Spleen (tissue), 11 donors: ENCODE measurements at regions not wholly inside any gene's neighbourhood (a gene's known extent, or its start where the extent isn't known, plus 50 kb on each side); places are given as distances from the start of the nearest gene placed in this dataset.

Experiments used
- DNase-seq: peaks from one replicate; pipeline ENCODE4 v3.0.0-alpha.2; 2020
- H3K27ac ChIP-seq, 8 donors: fragments of 200-600 bp; sonication (generic) in 7 of 8; 1 replicate in 4 of 8; 2 replicates in 4 of 8; pipeline versions ENCODE4 v1.5.0 to v1.8.0; 2016 to 2021; ENCODE audit warnings: inconsistent platforms in 4 of 8, mild to moderate bottlenecking in 4 of 8, moderate library complexity in 1 of 8
- H3K27me3 ChIP-seq, 7 donors: fragments of 200-600 bp; sonication (generic) in 6 of 7; replicated peaks in 1 of 7; 1 replicate in 4 of 7; 2 replicates in 3 of 7; pipeline versions ENCODE4 v1.5.0 to v1.8.0; 2016 to 2021; ENCODE audit warnings: inconsistent platforms in 3 of 7, mild to moderate bottlenecking in 1 of 7
- H3K36me3 ChIP-seq, 6 donors: fragments of 200-600 bp; sonication (generic) in 5 of 6; 1 replicate in 4 of 6; 2 replicates in 2 of 6; pipeline versions ENCODE4 v1.5.0 to v1.8.0; 2016 to 2021; ENCODE audit warnings: inconsistent platforms in 2 of 6
- H3K4me1 ChIP-seq, 6 donors: fragments of 200-600 bp; sonication (generic) in 5 of 6; 1 replicate in 3 of 6; 2 replicates in 3 of 6; pipeline versions ENCODE4 v1.5.0 to v1.8.0; 2016 to 2021; ENCODE audit warnings: inconsistent platforms in 3 of 6
- H3K4me3 ChIP-seq, 8 donors: fragments of 200-600 bp; sonication (generic) in 7 of 8; 1 replicate in 4 of 8; 2 replicates in 4 of 8; pipeline versions ENCODE4 v1.5.0 to v1.8.0; 2016 to 2021; ENCODE audit warnings: inconsistent platforms in 4 of 8, mild to moderate bottlenecking in 4 of 8, moderate library complexity in 2 of 8
- H3K9me3 ChIP-seq, 8 donors: fragments of 200-600 bp; sonication (generic) in 7 of 8; 1 replicate in 4 of 8; 2 replicates in 4 of 8; pipeline versions ENCODE4 v1.5.0 to v1.8.0; 2016 to 2021; ENCODE audit warnings: inconsistent platforms in 4 of 8
- POLR2A ChIP-seq, 3 donors: fragments of 450-650 bp; IDR thresholded peaks; one replicate each; pipeline ENCODE4 v1.5.1; 2017; ENCODE audit warnings: antibody characterized with exemption in 3 of 3, mild to moderate bottlenecking in 1 of 3
- POLR2AphosphoS5 ChIP-seq, 3 donors: sonication (generic); formaldehyde crosslinking; IDR thresholded peaks; one replicate each; pipeline ENCODE4 v1.5.1; 2017; ENCODE audit warnings: antibody characterized with exemption in 3 of 3
- WGBS, 5 donors: extraction: QIAGEN DNeasy Blood & Tissue Kit in 3 of 5; methylation state at CpG; one replicate each; pipeline versions ENCODE4 v1.1.5 to v1.1.7; 2013 to 2018; 5-methylcytosine and 5-hydroxymethylcytosine counted together
- intact Hi-C: fragments of 100-400 bp; cut with DNase I; formaldehyde crosslinking; loops from one replicate; pipeline ENCODE4 v1.15.0; 2023; ENCODE audit warnings: low total_unique reads
- TF ChIP-seq, protein P1 (sequence below), 11 experiments: fragments of 200-600 bp in 7 of 11; fragments of 450-650 bp in 4 of 11; sonication (generic) in 4 of 11; IDR thresholded peaks in 8 of 11; conservative IDR thresholded peaks in 3 of 11; 1 replicate in 7 of 11; 2 replicates in 4 of 11; pipeline versions ENCODE4 v1.4.0 to v1.8.0; 2016 to 2021; ENCODE audit warnings: antibody characterized with exemption in 11 of 11, inconsistent platforms in 4 of 11, mild to moderate bottlenecking in 1 of 11
- donor health status: healthy with polysubstance abuse.
- donor health status: DM: no; HTN: no; CAD: no; lungs with moderate emphysema.
- donor health status: DM: no; HTN: no; CAD: no.
- donor health status: Bipolar disorder and iron deficiency.
- donor health status: healthy.
- donor health status: DM: no; HTN: no; CAD: no.
- donor health status: DM: yes; HTN: yes; CAD: no.

DNA sequence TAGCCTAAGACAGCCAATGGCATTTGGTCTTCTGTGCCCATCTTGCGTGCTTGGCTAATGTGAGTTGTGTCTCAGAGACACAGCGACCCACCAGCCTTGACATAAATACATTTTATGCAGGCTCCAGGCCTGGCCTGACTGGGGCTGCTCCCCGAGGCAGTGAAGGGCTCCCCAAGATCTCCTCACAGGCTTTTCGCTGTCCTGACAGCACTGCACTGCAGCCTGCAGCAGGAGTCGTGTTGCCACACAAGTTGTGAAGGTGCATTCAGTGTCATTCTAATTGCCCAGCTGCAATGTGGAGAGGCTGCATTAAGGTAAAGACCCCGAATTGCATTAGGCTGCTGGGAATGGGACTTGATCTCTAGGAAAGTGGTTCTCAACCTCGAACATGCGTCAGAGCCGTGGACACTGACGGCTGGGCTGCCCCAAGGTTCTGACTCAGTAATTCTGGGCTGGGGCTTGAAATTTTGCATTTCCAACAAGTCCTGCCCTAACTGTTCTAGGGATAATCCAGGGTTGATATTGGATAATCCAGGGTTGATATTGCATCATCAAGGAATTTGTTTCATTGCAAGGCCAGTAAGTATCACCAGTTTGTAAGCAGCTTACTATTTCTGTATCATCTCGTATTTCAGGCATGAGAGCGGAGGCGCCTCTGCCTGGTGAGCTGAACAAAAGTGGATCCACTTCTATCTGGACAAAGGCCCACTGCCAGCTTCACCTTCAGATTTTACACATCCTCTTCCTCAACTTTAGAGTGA is 108.7 kb upstream of the INSIG1 start:
- Histone ChIP-seq H3K4me3 (no peak overlapping the region), H3K36me3 (no peaks in the 10 kb centered on the region), H3K27me3 (peaks cover 0 to 36% (median 0%) of the 10 kb centered on the region in 7 donors), H3K27ac (no peak overlapping the region), H3K9me3 (peaks cover 10 to 36% (median 29%) of the 10 kb centered on the region in 8 donors), H3K4me1 (peaks cover 0 to 6% (median 5%) of the 10 kb centered on the region in 6 donors)
- WGBS, 5 donors: 78 to 88% (median 82%) methylated on average over 13 of the region's 13 CpGs
- no peak for DNase-seq
- intact Hi-C loops: loop anchor here (10.0 kb wide), 1 partner anchor 264 kb away; no protein-coding TSS in a partner anchor
- TF ChIP-seq POLR2AphosphoS5 (IDR thresholded peaks at IDR 0.05) (no peak), POLR2A (IDR thresholded peaks at IDR 0.05) (no peak)
- TF ChIP-seq, protein P1, sequence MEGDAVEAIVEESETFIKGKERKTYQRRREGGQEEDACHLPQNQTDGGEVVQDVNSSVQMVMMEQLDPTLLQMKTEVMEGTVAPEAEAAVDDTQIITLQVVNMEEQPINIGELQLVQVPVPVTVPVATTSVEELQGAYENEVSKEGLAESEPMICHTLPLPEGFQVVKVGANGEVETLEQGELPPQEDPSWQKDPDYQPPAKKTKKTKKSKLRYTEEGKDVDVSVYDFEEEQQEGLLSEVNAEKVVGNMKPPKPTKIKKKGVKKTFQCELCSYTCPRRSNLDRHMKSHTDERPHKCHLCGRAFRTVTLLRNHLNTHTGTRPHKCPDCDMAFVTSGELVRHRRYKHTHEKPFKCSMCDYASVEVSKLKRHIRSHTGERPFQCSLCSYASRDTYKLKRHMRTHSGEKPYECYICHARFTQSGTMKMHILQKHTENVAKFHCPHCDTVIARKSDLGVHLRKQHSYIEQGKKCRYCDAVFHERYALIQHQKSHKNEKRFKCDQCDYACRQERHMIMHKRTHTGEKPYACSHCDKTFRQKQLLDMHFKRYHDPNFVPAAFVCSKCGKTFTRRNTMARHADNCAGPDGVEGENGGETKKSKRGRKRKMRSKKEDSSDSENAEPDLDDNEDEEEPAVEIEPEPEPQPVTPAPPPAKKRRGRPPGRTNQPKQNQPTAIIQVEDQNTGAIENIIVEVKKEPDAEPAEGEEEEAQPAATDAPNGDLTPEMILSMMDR (IDR thresholded peaks at IDR 0.05 in 8 of 11, conservative IDR thresholded peaks at IDR 0.05 in 3 of 11): no peak

DNA sequence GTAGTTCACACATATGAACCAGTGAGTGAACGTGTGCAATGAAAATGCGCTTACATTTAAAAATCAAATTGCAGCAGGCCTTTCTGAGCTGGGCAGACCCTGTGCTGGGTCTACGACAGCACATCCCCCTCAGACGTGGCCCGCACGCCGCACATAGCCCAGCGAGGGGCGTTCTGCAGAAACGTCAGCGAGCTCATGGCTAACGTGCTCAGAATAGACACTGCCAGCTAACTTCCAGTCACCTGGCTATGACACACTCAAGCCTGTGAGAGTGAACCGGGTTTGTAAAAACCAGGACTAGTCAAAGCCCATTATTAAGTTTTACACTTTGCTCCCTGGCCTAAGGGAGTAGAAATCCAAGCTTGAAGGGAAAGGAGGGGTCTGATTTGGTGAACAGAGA is 108.1 kb upstream of the INSIG1 start:
- 79 to 86% (median 82%) methylated on average over 13 of the region's 13 CpGs for WGBS, 5 donors
- intact Hi-C loops: loop anchor here (10.0 kb wide), 1 partner anchor 265 kb away; no protein-coding TSS in a partner anchor
- no peak overlapping the region for H3K27ac ChIP-seq
- no peaks in the 10 kb centered on the region for H3K36me3 ChIP-seq
- peaks cover 0 to 6% (median 5%) of the 10 kb centered on the region in 6 donors for H3K4me1 ChIP-seq
- H3K27me3 ChIP-seq: peaks cover 0 to 39% (median 0%) of the 10 kb centered on the region in 7 donors
- TF ChIP-seq POLR2AphosphoS5 (IDR thresholded peaks at IDR 0.05) (no peak), POLR2A (IDR thresholded peaks at IDR 0.05) (no peak)
- TF ChIP-seq, protein P1 (IDR thresholded peaks at IDR 0.05 in 8 of 11, conservative IDR thresholded peaks at IDR 0.05 in 3 of 11): no peak
- no peak for DNase-seq
- no peak overlapping the region for H3K4me3 ChIP-seq
- H3K9me3 ChIP-seq: peaks cover 10 to 33% (median 25%) of the 10 kb centered on the region in 8 donors

DNA sequence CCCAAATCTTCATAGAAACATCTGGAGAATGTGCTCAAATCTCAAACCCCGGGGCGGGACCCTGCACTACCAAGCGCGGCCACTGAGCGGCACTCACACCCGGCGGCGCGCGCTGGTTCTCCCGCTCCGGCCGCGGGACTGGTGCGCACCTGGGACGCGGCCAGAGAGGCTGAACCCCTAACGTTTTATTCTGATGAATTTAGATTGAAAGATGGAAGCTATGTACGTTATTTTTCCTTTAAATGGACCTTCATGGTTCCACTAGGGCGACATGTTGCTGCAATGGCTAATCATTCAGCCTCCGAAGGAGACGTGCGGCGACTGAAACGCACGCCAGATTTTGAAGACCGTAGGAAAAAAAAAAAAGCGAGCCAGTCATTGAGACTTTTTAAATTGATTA is 107.0 kb upstream of the INSIG1 start:
- peaks cover 0 to 6% (median 5%) of the 10 kb centered on the region in 6 donors for H3K4me1 ChIP-seq
- 20 to 23% (median 20%) methylated on average over 28 of the region's 28 CpGs for WGBS, 5 donors
- no peaks in the 10 kb centered on the region for H3K36me3 ChIP-seq
- intact Hi-C loops: loop anchor here (2.0 kb wide), 1 partner anchor 154 kb away; no protein-coding TSS in a partner anchor
- peaks cover 0 to 40% (median 0%) of the 10 kb centered on the region in 7 donors for H3K27me3 ChIP-seq
- peaks cover 7 to 33% (median 23%) of the 10 kb centered on the region in 8 donors for H3K9me3 ChIP-seq
- no peak overlapping the region for H3K27ac ChIP-seq
- TF ChIP-seq, protein P1 (IDR thresholded peaks at IDR 0.05 in 8 of 11, conservative IDR thresholded peaks at IDR 0.05 in 3 of 11): peak; percentile 69 to 94 (median 86)
- no peak for TF ChIP-seq POLR2A (IDR thresholded peaks at IDR 0.05)
- peak in 2 of 3 donors; percentile 36 to 69 for TF ChIP-seq POLR2AphosphoS5 (IDR thresholded peaks at IDR 0.05)
- H3K4me3 ChIP-seq: peak overlapping the region in 1 of 8 donors; percentile 12
- peak; percentile 93 for DNase-seq

DNA sequence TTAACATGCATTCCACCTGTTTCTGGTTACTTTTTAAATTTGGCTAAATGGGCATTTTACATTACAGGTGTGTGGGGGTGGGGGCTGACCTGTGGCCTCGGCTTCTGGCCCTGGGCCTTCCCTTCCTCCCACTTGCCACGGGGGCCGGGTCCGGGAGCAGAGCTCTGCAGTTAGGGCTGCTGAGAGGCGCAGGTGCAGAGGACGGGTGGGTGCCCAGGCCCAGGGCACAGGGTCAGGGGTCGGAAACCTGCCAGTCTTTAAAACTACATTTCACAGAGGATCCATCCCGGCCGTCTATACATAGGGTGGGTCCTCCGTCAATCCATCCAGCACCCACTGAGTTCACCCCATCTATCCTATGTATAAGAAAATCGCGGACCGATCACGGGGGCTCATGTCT is 106.5 kb upstream of the INSIG1 start:
- no peak for DNase-seq
- WGBS, 5 donors: 67 to 80% (median 77%) methylated on average over 12 to 14 of the region's 14 CpGs
- TF ChIP-seq POLR2AphosphoS5 (IDR thresholded peaks at IDR 0.05): no peak
- TF ChIP-seq POLR2A (IDR thresholded peaks at IDR 0.05): no peak
- TF ChIP-seq, protein P1 (IDR thresholded peaks at IDR 0.05 in 8 of 11, conservative IDR thresholded peaks at IDR 0.05 in 3 of 11): no peak
- Histone ChIP-seq H3K4me1 (peaks cover 0 to 6% (median 5%) of the 10 kb centered on the region in 6 donors), H3K27me3 (peaks cover 0 to 40% (median 0%) of the 10 kb centered on the region in 7 donors), H3K27ac (no peak overlapping the region), H3K4me3 (peak overlapping the region in 1 of 8 donors; percentile 12), H3K36me3 (no peaks in the 10 kb centered on the region), H3K9me3 (peaks cover 2 to 33% (median 23%) of the 10 kb centered on the region in 8 donors)
- intact Hi-C loops: loop anchor here (2.0 kb wide), 1 partner anchor 154 kb away; no protein-coding TSS in a partner anchor
